ENCODE measurements at regions not wholly inside any gene's neighbourhood (a gene's known extent, or its start where the extent isn't known, plus 50 kb on each side); places are given as distances from the start of the nearest gene placed in this dataset.

DNA sequence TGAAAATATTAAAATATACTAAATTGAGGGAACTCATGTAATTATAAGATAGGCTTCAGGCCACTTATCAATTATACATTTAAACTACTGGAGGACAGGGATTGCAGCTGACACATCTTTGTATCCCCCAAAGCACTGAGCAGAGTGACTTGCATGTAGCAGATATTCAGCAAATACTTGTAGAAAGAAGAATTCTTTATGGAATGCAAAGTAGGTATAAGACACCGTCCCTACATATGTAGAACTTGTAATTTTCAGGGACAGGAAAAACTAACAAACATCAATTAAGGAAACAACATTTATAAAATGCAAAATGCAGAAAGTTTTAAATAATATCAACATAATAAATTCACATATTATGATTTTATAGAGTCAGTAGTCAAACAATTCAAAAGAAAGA, 719.2 kb downstream of the OLFM4 start:
- no peak for DNase-seq (ENCODE audit: low spot score)
- in situ Hi-C loops (cut with MboI; ENCODE audit: low pct_unique_long_range_greater_than_20kb, low sequenced_read_pairs, unreplicated experiment), result no loop called here
- TF ChIP-seq, protein P1, sequence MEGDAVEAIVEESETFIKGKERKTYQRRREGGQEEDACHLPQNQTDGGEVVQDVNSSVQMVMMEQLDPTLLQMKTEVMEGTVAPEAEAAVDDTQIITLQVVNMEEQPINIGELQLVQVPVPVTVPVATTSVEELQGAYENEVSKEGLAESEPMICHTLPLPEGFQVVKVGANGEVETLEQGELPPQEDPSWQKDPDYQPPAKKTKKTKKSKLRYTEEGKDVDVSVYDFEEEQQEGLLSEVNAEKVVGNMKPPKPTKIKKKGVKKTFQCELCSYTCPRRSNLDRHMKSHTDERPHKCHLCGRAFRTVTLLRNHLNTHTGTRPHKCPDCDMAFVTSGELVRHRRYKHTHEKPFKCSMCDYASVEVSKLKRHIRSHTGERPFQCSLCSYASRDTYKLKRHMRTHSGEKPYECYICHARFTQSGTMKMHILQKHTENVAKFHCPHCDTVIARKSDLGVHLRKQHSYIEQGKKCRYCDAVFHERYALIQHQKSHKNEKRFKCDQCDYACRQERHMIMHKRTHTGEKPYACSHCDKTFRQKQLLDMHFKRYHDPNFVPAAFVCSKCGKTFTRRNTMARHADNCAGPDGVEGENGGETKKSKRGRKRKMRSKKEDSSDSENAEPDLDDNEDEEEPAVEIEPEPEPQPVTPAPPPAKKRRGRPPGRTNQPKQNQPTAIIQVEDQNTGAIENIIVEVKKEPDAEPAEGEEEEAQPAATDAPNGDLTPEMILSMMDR (IDR thresholded peaks at IDR 0.05; ENCODE audit: extremely low read depth, insufficient read depth, missing control alignments), result no peak

GRCh38 chr13:53749306-53749705, 720.7 kb downstream of the OLFM4 start:
- in situ Hi-C loops (cut with MboI; ENCODE audit: low pct_unique_long_range_greater_than_20kb, low sequenced_read_pairs, unreplicated experiment), result no loop called here
- TF ChIP-seq, protein P1 (IDR thresholded peaks at IDR 0.05; ENCODE audit: extremely low read depth, insufficient read depth, missing control alignments), result no peak
- DNase-seq (ENCODE audit: low spot score), result no peak

- no peak for DNase-seq (ENCODE audit: low spot score)
- TF ChIP-seq, protein P1 (IDR thresholded peaks at IDR 0.05; ENCODE audit: extremely low read depth, insufficient read depth, missing control alignments), result no peak
- in situ Hi-C loops (cut with MboI; ENCODE audit: low pct_unique_long_range_greater_than_20kb, low sequenced_read_pairs, unreplicated experiment), result no loop called here
Measured at GRCh38 chr13:53759016-53759415, 730.4 kb downstream of the OLFM4 start.

- in situ Hi-C loops (cut with MboI; ENCODE audit: low pct_unique_long_range_greater_than_20kb, low sequenced_read_pairs, unreplicated experiment), result no loop called here
- DNase-seq (ENCODE audit: low spot score), result no peak
- TF ChIP-seq, protein P1 (IDR thresholded peaks at IDR 0.05; ENCODE audit: extremely low read depth, insufficient read depth, missing control alignments), result no peak
Measured at GRCh38 chr13:53775807-53776206, 747.2 kb downstream of the OLFM4 start.

- TF ChIP-seq, protein P1 (IDR thresholded peaks at IDR 0.05; ENCODE audit: extremely low read depth, insufficient read depth, missing control alignments), result no peak
- DNase-seq (ENCODE audit: low spot score), result no peak
- in situ Hi-C loops (cut with MboI; ENCODE audit: low pct_unique_long_range_greater_than_20kb, low sequenced_read_pairs, unreplicated experiment), result no loop called here
Measured at GRCh38 chr13:53778937-53779336, 750.3 kb downstream of the OLFM4 start.

GRCh38 chr13:53781941-53782340, 753.3 kb downstream of the OLFM4 start:
- in situ Hi-C loops (cut with MboI; ENCODE audit: low pct_unique_long_range_greater_than_20kb, low sequenced_read_pairs, unreplicated experiment), result no loop called here
- TF ChIP-seq, protein P1 (IDR thresholded peaks at IDR 0.05; ENCODE audit: extremely low read depth, insufficient read depth, missing control alignments), result no peak
- DNase-seq (ENCODE audit: low spot score), result no peak

DNA sequence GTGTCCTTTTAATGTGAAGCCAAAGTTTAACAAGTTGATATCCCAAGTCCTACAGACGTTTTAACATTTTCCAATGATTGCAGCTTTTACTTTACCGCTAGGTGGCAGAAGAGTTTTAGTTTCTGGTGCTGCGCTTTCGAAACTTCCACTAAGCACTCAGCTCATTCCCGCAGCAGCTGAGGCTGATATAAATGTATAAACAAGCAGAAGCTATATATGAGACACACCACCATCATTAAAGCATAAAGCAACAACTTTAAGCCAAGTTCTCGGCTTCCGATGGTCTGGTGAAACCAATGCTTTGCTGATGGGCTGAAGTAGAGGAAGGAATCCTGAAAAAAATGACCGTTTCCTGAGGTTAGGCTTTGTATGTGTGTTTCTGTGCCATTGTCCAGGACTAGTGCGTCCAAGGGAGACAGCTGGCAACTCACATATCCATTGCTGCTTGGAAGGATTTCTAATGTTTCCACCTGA, 753.9 kb downstream of the OLFM4 start:
- DNase-seq (ENCODE audit: low spot score), result peak; percentile 32
- in situ Hi-C loops (cut with MboI; ENCODE audit: low pct_unique_long_range_greater_than_20kb, low sequenced_read_pairs, unreplicated experiment), result no loop called here
- TF ChIP-seq, protein P1 (IDR thresholded peaks at IDR 0.05; ENCODE audit: extremely low read depth, insufficient read depth, missing control alignments), result peak; percentile 77

Data from GM13977 (cell line).